ENCODE measurements at regions not wholly inside any gene's neighbourhood (a gene's known extent, or its start where the extent isn't known, plus 50 kb on each side); places are given as distances from the start of the nearest gene placed in this dataset.

- ATAC-seq = no peak
- no peak for DNase-seq
- no peaks in the 10 kb centered on the region for H3K4me1 Mint-ChIP-seq (ENCODE audit: low read depth)
- H3K27me3 Mint-ChIP-seq (ENCODE audit: low read depth) = peaks cover 13% of the 10 kb centered on the region
- no peaks in the 10 kb centered on the region for H3K9me3 Mint-ChIP-seq
- H3K36me3 Mint-ChIP-seq (ENCODE audit: insufficient read depth) = no peaks in the 10 kb centered on the region
- H3K4me3 Mint-ChIP-seq = no peak overlapping the region
These were observed 307.5 kb upstream of the CLINT1 start for GRCh38 chr5:158166424-158166823.

GRCh38 chr5:158165647-158166046, 306.7 kb upstream of the CLINT1 start:
- H3K4me1 Mint-ChIP-seq (ENCODE audit: low read depth) = no peaks in the 10 kb centered on the region
- no peaks in the 10 kb centered on the region for H3K9me3 Mint-ChIP-seq
- H3K4me3 Mint-ChIP-seq = no peak overlapping the region
- H3K27me3 Mint-ChIP-seq (ENCODE audit: low read depth) = peaks cover 13% of the 10 kb centered on the region
- DNase-seq (no peak), ATAC-seq (no peak)
- H3K36me3 Mint-ChIP-seq (ENCODE audit: insufficient read depth) = no peaks in the 10 kb centered on the region

GRCh38 chr5:158164296-158165047, 305.5 kb upstream of the CLINT1 start:
- no peak for DNase-seq
- ATAC-seq = no peak
- H3K27me3 Mint-ChIP-seq (ENCODE audit: low read depth) = peaks cover 13% of the 10 kb centered on the region
- H3K9me3 Mint-ChIP-seq = no peaks in the 10 kb centered on the region
- no peaks in the 10 kb centered on the region for H3K4me1 Mint-ChIP-seq (ENCODE audit: low read depth)
- H3K4me3 Mint-ChIP-seq = no peak overlapping the region
- no peaks in the 10 kb centered on the region for H3K36me3 Mint-ChIP-seq (ENCODE audit: insufficient read depth)

- Mint-ChIP-seq H3K9me3 (no peaks in the 10 kb centered on the region), H3K4me1 (ENCODE audit: low read depth) (no peaks in the 10 kb centered on the region), H3K4me3 (no peak overlapping the region), H3K27me3 (ENCODE audit: low read depth) (peaks cover 13% of the 10 kb centered on the region), H3K36me3 (ENCODE audit: insufficient read depth) (no peaks in the 10 kb centered on the region)
- DNase-seq = no peak
- no peak for ATAC-seq
These were observed 304.7 kb upstream of the CLINT1 start for GRCh38 chr5:158163451-158164295.

GRCh38 chr5:158162479-158163034, 303.6 kb upstream of the CLINT1 start:
- H3K36me3 Mint-ChIP-seq (ENCODE audit: insufficient read depth) = no peaks in the 10 kb centered on the region
- DNase-seq (no peak), ATAC-seq (no peak)
- no peak overlapping the region for H3K4me3 Mint-ChIP-seq
- H3K27me3 Mint-ChIP-seq (ENCODE audit: low read depth) = peaks cover 13% of the 10 kb centered on the region
- H3K9me3 Mint-ChIP-seq = no peaks in the 10 kb centered on the region
- H3K4me1 Mint-ChIP-seq (ENCODE audit: low read depth) = no peaks in the 10 kb centered on the region

- no peaks in the 10 kb centered on the region for H3K4me1 Mint-ChIP-seq (ENCODE audit: low read depth)
- no peak overlapping the region for H3K4me3 Mint-ChIP-seq
These were observed 303.1 kb upstream of the CLINT1 start for GRCh38 chr5:158162026-158162425.

GRCh38 chr5:158159621-158160020, 300.7 kb upstream of the CLINT1 start:
- Mint-ChIP-seq H3K4me3 (no peak overlapping the region), H3K36me3 (ENCODE audit: insufficient read depth) (no peaks in the 10 kb centered on the region), H3K9me3 (no peaks in the 10 kb centered on the region), H3K27me3 (ENCODE audit: low read depth) (peaks cover 11% of the 10 kb centered on the region), H3K4me1 (ENCODE audit: low read depth) (no peaks in the 10 kb centered on the region)
- ATAC-seq (no peak), DNase-seq (no peak)

More at GRCh38 chr5:158162026-158162425, 303.1 kb upstream of the CLINT1 start:
- DNase-seq (no peak), ATAC-seq (no peak)
- Mint-ChIP-seq H3K9me3 (no peaks in the 10 kb centered on the region), H3K36me3 (ENCODE audit: insufficient read depth) (no peaks in the 10 kb centered on the region), H3K27me3 (ENCODE audit: low read depth) (peaks cover 13% of the 10 kb centered on the region)

- H3K27me3 Mint-ChIP-seq (ENCODE audit: low read depth) = peaks cover 11% of the 10 kb centered on the region
- H3K4me3 Mint-ChIP-seq = no peak overlapping the region
- no peaks in the 10 kb centered on the region for H3K36me3 Mint-ChIP-seq (ENCODE audit: insufficient read depth)
- ATAC-seq (no peak), DNase-seq (no peak)
- no peaks in the 10 kb centered on the region for H3K4me1 Mint-ChIP-seq (ENCODE audit: low read depth)
- no peaks in the 10 kb centered on the region for H3K9me3 Mint-ChIP-seq
These were observed 297.0 kb upstream of the CLINT1 start for GRCh38 chr5:158155811-158156505.

- Mint-ChIP-seq H3K36me3 (ENCODE audit: insufficient read depth) (no peaks in the 10 kb centered on the region), H3K27me3 (ENCODE audit: low read depth) (peaks cover 11% of the 10 kb centered on the region), H3K4me1 (ENCODE audit: low read depth) (no peaks in the 10 kb centered on the region), H3K4me3 (no peak overlapping the region), H3K9me3 (no peaks in the 10 kb centered on the region)
- no peak for ATAC-seq
- no peak for DNase-seq
These were observed 296.1 kb upstream of the CLINT1 start for GRCh38 chr5:158155067-158155466.

- DNase-seq = no peak
- peaks cover 11% of the 10 kb centered on the region for H3K27me3 Mint-ChIP-seq (ENCODE audit: low read depth)
- no peak for ATAC-seq
- H3K36me3 Mint-ChIP-seq (ENCODE audit: insufficient read depth) = no peaks in the 10 kb centered on the region
- H3K4me3 Mint-ChIP-seq = no peak overlapping the region
- H3K4me1 Mint-ChIP-seq (ENCODE audit: low read depth) = no peaks in the 10 kb centered on the region
- H3K9me3 Mint-ChIP-seq = no peaks in the 10 kb centered on the region
These were observed 295.5 kb upstream of the CLINT1 start for GRCh38 chr5:158154226-158155005.

GRCh38 chr5:158153508-158153907, 294.6 kb upstream of the CLINT1 start:
- DNase-seq = no peak
- no peak for ATAC-seq
- H3K27me3 Mint-ChIP-seq (ENCODE audit: low read depth) = peaks cover 11% of the 10 kb centered on the region
- no peaks in the 10 kb centered on the region for H3K36me3 Mint-ChIP-seq (ENCODE audit: insufficient read depth)
- H3K4me3 Mint-ChIP-seq = no peak overlapping the region
- H3K4me1 Mint-ChIP-seq (ENCODE audit: low read depth) = no peaks in the 10 kb centered on the region
- H3K9me3 Mint-ChIP-seq = no peaks in the 10 kb centered on the region

- Mint-ChIP-seq H3K27me3 (ENCODE audit: low read depth) (peaks cover 11% of the 10 kb centered on the region), H3K4me3 (no peak overlapping the region), H3K9me3 (no peaks in the 10 kb centered on the region), H3K36me3 (ENCODE audit: insufficient read depth) (no peaks in the 10 kb centered on the region), H3K4me1 (ENCODE audit: low read depth) (no peaks in the 10 kb centered on the region)
- DNase-seq (no peak), ATAC-seq (no peak)
These were observed 293.2 kb upstream of the CLINT1 start for GRCh38 chr5:158152136-158152535.

- Mint-ChIP-seq H3K36me3 (ENCODE audit: insufficient read depth) (no peaks in the 10 kb centered on the region), H3K27me3 (ENCODE audit: low read depth) (peaks cover 2% of the 10 kb centered on the region), H3K9me3 (no peaks in the 10 kb centered on the region), H3K4me3 (no peak overlapping the region), H3K4me1 (ENCODE audit: low read depth) (no peaks in the 10 kb centered on the region)
- DNase-seq (no peak), ATAC-seq (no peak)
These were observed 288.3 kb upstream of the CLINT1 start for GRCh38 chr5:158147227-158147626.

- Mint-ChIP-seq H3K36me3 (ENCODE audit: insufficient read depth) (no peaks in the 10 kb centered on the region), H3K4me3 (no peak overlapping the region), H3K9me3 (no peaks in the 10 kb centered on the region), H3K27me3 (ENCODE audit: low read depth) (no peaks in the 10 kb centered on the region), H3K4me1 (ENCODE audit: low read depth) (no peaks in the 10 kb centered on the region)
- DNase-seq (no peak), ATAC-seq (no peak)
These were observed 286.9 kb upstream of the CLINT1 start for GRCh38 chr5:158145827-158146226.
